Hepatocyte (in vitro differentiated cells): ENCODE measurements at regions not wholly inside any gene's neighbourhood (a gene's known extent, or its start where the extent isn't known, plus 50 kb on each side); places are given as distances from the start of the nearest gene placed in this dataset.

Source experiments
- DNase-seq: peaks from one replicate; pipeline ENCODE4 v3.0.0-alpha.2; 2016; ENCODE audit warnings: low spot score
- H2AFZ ChIP-seq: fragments of 200-600 bp; sonication (generic); 2 replicates; pipeline ENCODE4 v1.6.0; 2016; ENCODE audit warnings: antibody characterized with exemption, mild to moderate bottlenecking
- H3K27ac ChIP-seq: fragments of 200-600 bp; sonication (generic); 2 replicates; pipeline ENCODE4 v1.5.1; 2016; ENCODE audit warnings: mild to moderate bottlenecking
- H3K27me3 ChIP-seq: fragments of 200-600 bp; sonication (generic); 2 replicates; pipeline ENCODE4 v1.6.1; 2016
- H3K36me3 ChIP-seq: fragments of 200-600 bp; sonication (generic); replicated peaks from 2 replicates; pipeline ENCODE4 v1.5.1; 2016; ENCODE audit warnings: low read depth; ENCODE audit not compliant: insufficient read depth
- H3K4me1 ChIP-seq: fragments of 200-600 bp; sonication (generic); 2 replicates; pipeline ENCODE4 v1.5.1; 2016; ENCODE audit warnings: mild to moderate bottlenecking, moderate library complexity; ENCODE audit not compliant: insufficient read depth
- H3K4me2 ChIP-seq: fragments of 200-600 bp; sonication (generic); 2 replicates; pipeline ENCODE4 v1.6.0; 2016
- H3K4me3 ChIP-seq: fragments of 200-600 bp; sonication (generic); 2 replicates; pipeline ENCODE4 v1.5.1; 2016; ENCODE audit warnings: mild to moderate bottlenecking
- H3K79me2 ChIP-seq: fragments of 200-600 bp; sonication (generic); 2 replicates; pipeline ENCODE4 v1.6.0; 2017; ENCODE audit warnings: mild to moderate bottlenecking
- H3K9me2 ChIP-seq: fragments of 200-600 bp; sonication (generic); replicated peaks from 2 replicates; pipeline ENCODE4 v1.6.0; 2017; ENCODE audit warnings: mild to moderate bottlenecking; ENCODE audit not compliant: insufficient read depth
- H3K9me3 ChIP-seq: fragments of 200-600 bp; sonication (generic); 2 replicates; pipeline ENCODE4 v1.5.1; 2016; ENCODE audit warnings: low read depth, mild to moderate bottlenecking
- H4K20me1 ChIP-seq: fragments of 200-600 bp; sonication (generic); 2 replicates; pipeline ENCODE4 v1.6.0; 2016; ENCODE audit warnings: mild to moderate bottlenecking; ENCODE audit not compliant: insufficient read depth, poor library complexity, severe bottlenecking
- EZH2 ChIP-seq: fragments of 200-600 bp; sonication (generic); IDR thresholded peaks from 2 replicates; pipeline ENCODE4 v1.6.1; 2016; ENCODE audit warnings: antibody characterized with exemption, mild to moderate bottlenecking, borderline replicate concordance
- EZH2phosphoT487 ChIP-seq: fragments of 200-600 bp; sonication (generic); IDR thresholded peaks from one replicate; pipeline ENCODE4 v1.6.1; 2018; ENCODE audit warnings: antibody characterized with exemption, mild to moderate bottlenecking, low read depth, moderate library complexity; ENCODE audit not compliant: unreplicated experiment, severe bottlenecking
- WGBS: methylation state at CpG from one replicate; pipeline ENCODE4 v1.1.6; 2016; ENCODE audit warnings: low lambda C conversion rate; ENCODE audit errors: missing lambda C conversion rate; 5-methylcytosine and 5-hydroxymethylcytosine counted together
- TF ChIP-seq, protein P1 (sequence below): fragments of 200-600 bp; sonication (generic); IDR thresholded peaks from 2 replicates; pipeline ENCODE4 v1.5.1; 2016; ENCODE audit warnings: antibody characterized with exemption, mild to moderate bottlenecking; ENCODE audit not compliant: poor library complexity

DNA sequence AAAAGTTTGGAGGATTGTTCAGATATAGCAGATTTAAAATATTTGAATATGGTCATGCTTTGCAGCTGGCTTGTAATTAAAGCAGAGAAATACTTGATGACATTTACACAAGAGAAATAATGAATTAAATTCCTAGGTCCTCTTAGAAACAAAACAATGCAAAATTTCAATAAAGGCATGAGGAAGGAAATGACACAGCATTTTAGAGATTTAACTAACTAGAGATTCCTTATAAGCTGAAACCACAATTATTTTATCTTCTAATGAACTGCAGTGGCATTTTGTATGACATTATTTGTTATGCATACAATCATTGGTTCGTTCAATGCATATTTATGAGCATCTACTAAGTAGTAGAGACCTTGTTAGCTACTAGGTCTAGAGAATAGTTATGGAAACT, 490.9 kb downstream of the ZWINT start:
- Histone ChIP-seq H3K36me3 (no peaks in the 10 kb centered on the region), H4K20me1 (no peaks in the 10 kb centered on the region), H3K79me2 (no peaks in the 10 kb centered on the region), H3K27ac (no peak overlapping the region), H2AFZ (no peak overlapping the region), H3K9me3 (no peaks in the 10 kb centered on the region), H3K27me3 (no peaks in the 10 kb centered on the region), H3K9me2 (no peaks in the 10 kb centered on the region), H3K4me1 (no peaks in the 10 kb centered on the region), H3K4me3 (no peak overlapping the region), H3K4me2 (no peak overlapping the region)
- DNase-seq, result no peak
- WGBS, result 96% methylated on average over 1 of the region's 1 CpG
- TF ChIP-seq, protein P1, sequence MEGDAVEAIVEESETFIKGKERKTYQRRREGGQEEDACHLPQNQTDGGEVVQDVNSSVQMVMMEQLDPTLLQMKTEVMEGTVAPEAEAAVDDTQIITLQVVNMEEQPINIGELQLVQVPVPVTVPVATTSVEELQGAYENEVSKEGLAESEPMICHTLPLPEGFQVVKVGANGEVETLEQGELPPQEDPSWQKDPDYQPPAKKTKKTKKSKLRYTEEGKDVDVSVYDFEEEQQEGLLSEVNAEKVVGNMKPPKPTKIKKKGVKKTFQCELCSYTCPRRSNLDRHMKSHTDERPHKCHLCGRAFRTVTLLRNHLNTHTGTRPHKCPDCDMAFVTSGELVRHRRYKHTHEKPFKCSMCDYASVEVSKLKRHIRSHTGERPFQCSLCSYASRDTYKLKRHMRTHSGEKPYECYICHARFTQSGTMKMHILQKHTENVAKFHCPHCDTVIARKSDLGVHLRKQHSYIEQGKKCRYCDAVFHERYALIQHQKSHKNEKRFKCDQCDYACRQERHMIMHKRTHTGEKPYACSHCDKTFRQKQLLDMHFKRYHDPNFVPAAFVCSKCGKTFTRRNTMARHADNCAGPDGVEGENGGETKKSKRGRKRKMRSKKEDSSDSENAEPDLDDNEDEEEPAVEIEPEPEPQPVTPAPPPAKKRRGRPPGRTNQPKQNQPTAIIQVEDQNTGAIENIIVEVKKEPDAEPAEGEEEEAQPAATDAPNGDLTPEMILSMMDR, result no peak
- TF ChIP-seq EZH2phosphoT487 (no peak), EZH2 (no peak)

- H2AFZ ChIP-seq, result no peak overlapping the region
- no peak overlapping the region for H3K27ac ChIP-seq
- 9% methylated on average over 1 of the region's 1 CpG for WGBS
- no peak overlapping the region for H3K4me3 ChIP-seq
- no peaks in the 10 kb centered on the region for H3K9me3 ChIP-seq
- no peaks in the 10 kb centered on the region for H4K20me1 ChIP-seq
- no peak for DNase-seq
- no peaks in the 10 kb centered on the region for H3K27me3 ChIP-seq
- H3K36me3 ChIP-seq, result no peaks in the 10 kb centered on the region
- TF ChIP-seq, protein P1, result no peak
- TF ChIP-seq EZH2phosphoT487, result no peak
- TF ChIP-seq EZH2, result no peak
- no peaks in the 10 kb centered on the region for H3K9me2 ChIP-seq
- no peaks in the 10 kb centered on the region for H3K79me2 ChIP-seq
- no peaks in the 10 kb centered on the region for H3K4me1 ChIP-seq
- no peak overlapping the region for H3K4me2 ChIP-seq
These were observed 493.2 kb downstream of the ZWINT start for GRCh38 chr10:55867848-55868247.

DNA sequence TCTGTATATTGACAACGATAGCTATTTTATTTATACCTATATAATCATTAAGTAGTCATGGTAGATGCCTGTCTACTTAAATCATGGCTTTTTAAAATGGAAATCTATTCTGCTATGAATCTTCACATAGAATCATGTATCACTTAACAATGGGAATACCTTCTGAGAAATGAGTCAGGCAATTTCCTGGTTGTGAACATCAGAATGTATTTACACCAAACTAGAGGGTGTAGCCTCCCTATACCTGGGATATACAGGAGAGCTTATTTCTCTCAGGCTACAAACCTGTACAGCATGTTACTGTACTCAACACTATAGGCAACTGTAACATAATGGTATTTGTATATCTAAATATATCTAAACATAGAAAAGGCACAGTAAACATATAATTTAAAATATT, 502.3 kb downstream of the ZWINT start:
- no peak overlapping the region for H3K4me3 ChIP-seq
- no peaks in the 10 kb centered on the region for H3K4me1 ChIP-seq
- H3K36me3 ChIP-seq, result no peaks in the 10 kb centered on the region
- no peaks in the 10 kb centered on the region for H3K79me2 ChIP-seq
- H4K20me1 ChIP-seq, result no peaks in the 10 kb centered on the region
- no peak overlapping the region for H2AFZ ChIP-seq
- H3K9me2 ChIP-seq, result no peaks in the 10 kb centered on the region
- H3K27ac ChIP-seq, result no peak overlapping the region
- whole genome bisulfite sequencing, result 84% methylated on average over 1 of the region's 1 CpG
- H3K4me2 ChIP-seq, result no peak overlapping the region
- H3K9me3 ChIP-seq, result no peaks in the 10 kb centered on the region
- no peaks in the 10 kb centered on the region for H3K27me3 ChIP-seq
- TF ChIP-seq, protein P1, result no peak
- TF ChIP-seq EZH2phosphoT487, result no peak
- no peak for TF ChIP-seq EZH2
- DNase-seq, result no peak

DNA sequence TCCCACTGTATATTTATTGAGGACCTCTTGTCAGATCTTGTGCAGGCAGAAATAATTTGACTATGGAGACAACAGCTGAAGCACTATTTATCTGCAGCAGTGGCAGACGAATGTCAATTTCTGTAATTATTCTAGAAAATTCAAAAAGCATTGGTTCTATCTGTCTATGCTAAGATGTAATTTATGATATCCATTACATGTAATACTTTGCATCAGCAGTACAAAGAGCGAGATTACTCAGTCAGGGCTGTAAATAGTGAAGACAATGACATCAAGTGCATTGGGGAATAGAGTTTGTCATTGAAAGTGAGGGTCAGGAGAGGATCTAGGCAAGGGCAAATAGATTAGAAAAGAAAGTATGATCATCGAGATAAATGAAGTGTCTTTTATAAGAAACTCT, 508.2 kb downstream of the ZWINT start:
- no peak for DNase-seq
- no peaks in the 10 kb centered on the region for H4K20me1 ChIP-seq
- no peak overlapping the region for H3K27ac ChIP-seq
- H3K4me3 ChIP-seq, result no peak overlapping the region
- H3K36me3 ChIP-seq, result no peaks in the 10 kb centered on the region
- H3K9me2 ChIP-seq, result no peaks in the 10 kb centered on the region
- no peaks in the 10 kb centered on the region for H3K9me3 ChIP-seq
- no peak for TF ChIP-seq EZH2phosphoT487
- TF ChIP-seq, protein P1, result no peak
- TF ChIP-seq EZH2, result no peak
- H2AFZ ChIP-seq, result no peak overlapping the region
- no peak overlapping the region for H3K4me2 ChIP-seq
- WGBS, result 90% methylated on average over 3 of the region's 3 CpGs
- no peaks in the 10 kb centered on the region for H3K4me1 ChIP-seq
- no peaks in the 10 kb centered on the region for H3K79me2 ChIP-seq
- H3K27me3 ChIP-seq, result no peaks in the 10 kb centered on the region
